ENCODE measurements at regions not wholly inside any gene's neighbourhood (a gene's known extent, or its start where the extent isn't known, plus 50 kb on each side); places are given as distances from the start of the nearest gene placed in this dataset.

DNA sequence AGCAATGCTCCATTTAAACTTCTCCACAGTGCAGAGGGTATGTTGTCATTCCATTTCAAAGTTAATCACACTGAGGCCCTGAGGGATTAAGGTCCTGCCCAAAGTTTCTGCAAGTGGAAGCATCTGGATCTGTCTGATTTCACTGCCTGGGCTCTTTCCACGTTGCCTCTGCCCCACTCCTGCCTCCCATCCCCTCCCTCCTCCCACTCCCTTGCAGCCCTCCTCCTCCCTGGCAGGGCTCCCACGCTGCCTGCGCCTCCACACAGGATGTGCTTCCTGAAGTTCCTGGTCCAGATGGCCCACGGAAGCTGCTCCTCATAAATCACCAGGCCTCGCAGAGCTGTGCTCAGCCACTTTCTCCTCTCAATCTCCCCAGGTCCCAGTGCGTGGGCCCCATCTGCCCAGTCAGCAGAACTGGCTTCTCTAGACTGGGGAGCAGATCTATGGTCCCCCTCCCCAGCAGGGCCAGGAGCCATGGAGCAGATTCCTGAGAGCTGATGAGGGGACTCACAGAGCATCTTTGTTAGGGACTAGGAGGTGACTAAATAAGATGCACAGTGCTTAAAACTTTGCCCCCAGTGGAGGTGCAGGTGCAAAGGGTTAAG, 65.4 kb upstream of the MAFB start:
- Histone ChIP-seq H3K4me3 (ENCODE audit: low read depth in 1 of 2, low read length in 2 of 2) (no peak overlapping the region), H3K9me3 (ENCODE audit: low read length) (no peaks in the 10 kb centered on the region), H3K4me1 (ENCODE audit: insufficient read depth, low read length) (no peaks in the 10 kb centered on the region), H3K36me3 (ENCODE audit: insufficient read depth, low read length) (no peaks in the 10 kb centered on the region), H3K9ac (ENCODE audit: low read length) (no peak overlapping the region), H3K27ac (ENCODE audit: low read depth, low read length) (no peak overlapping the region), H3K27me3 (ENCODE audit: control insufficient read depth in 1 of 2, insufficient read depth in 2 of 2, low read length in 2 of 2) (no peaks in the 10 kb centered on the region)

DNA sequence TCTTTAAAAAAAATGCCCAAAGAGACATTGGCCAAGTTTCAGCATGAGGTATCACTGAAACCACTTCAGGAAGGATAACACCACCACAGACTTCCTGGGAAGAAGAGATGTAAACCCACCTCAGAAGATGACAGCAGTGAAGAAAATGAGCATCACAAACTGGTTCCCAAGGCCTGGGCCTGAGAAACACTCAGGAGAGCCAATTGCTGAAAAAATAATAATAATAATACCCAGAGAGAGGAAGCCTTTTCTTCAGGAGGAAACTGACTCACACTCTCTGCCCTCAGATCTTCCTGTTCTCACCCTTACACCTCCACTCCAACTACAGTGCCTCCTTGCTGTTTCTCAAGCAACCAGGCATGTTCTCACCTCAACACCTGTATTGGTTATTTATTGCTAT, 68.1 kb upstream of the MAFB start:
- Histone ChIP-seq H3K36me3 (ENCODE audit: insufficient read depth, low read length) (no peaks in the 10 kb centered on the region), H3K4me1 (ENCODE audit: insufficient read depth, low read length) (no peaks in the 10 kb centered on the region), H3K27me3 (ENCODE audit: control insufficient read depth in 1 of 2, insufficient read depth in 2 of 2, low read length in 2 of 2) (no peaks in the 10 kb centered on the region), H3K9me3 (ENCODE audit: low read length) (no peaks in the 10 kb centered on the region), H3K9ac (ENCODE audit: low read length) (no peak overlapping the region), H3K27ac (ENCODE audit: low read depth, low read length) (no peak overlapping the region), H3K4me3 (ENCODE audit: low read depth in 1 of 2, low read length in 2 of 2) (no peak overlapping the region)

DNA sequence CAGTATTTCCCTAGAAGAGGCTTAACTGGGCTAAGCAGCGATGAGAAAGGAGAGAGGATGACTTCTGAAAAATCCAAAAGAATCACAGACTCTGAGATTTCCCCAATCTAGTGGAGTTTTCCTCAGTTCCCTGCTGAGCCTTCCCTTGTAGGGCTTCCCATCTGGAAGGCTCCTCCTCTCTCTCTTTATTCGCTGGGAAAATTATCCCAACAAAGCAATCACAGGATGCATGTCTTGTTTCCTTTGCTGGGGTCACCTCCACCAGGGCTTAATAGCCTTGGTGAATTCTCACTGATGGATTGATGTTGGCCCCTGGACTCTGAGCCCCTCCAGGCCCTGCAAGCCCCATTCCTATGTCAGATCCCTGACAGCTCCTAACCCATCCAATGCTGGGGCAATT, 69.8 kb upstream of the MAFB start:
- Histone ChIP-seq H3K27me3 (ENCODE audit: control insufficient read depth in 1 of 2, insufficient read depth in 2 of 2, low read length in 2 of 2) (no peaks in the 10 kb centered on the region), H3K4me1 (ENCODE audit: insufficient read depth, low read length) (no peaks in the 10 kb centered on the region), H3K36me3 (ENCODE audit: insufficient read depth, low read length) (no peaks in the 10 kb centered on the region), H3K9ac (ENCODE audit: low read length) (no peak overlapping the region), H3K27ac (ENCODE audit: low read depth, low read length) (no peak overlapping the region), H3K4me3 (ENCODE audit: low read depth in 1 of 2, low read length in 2 of 2) (no peak overlapping the region), H3K9me3 (ENCODE audit: low read length) (no peaks in the 10 kb centered on the region)

DNA sequence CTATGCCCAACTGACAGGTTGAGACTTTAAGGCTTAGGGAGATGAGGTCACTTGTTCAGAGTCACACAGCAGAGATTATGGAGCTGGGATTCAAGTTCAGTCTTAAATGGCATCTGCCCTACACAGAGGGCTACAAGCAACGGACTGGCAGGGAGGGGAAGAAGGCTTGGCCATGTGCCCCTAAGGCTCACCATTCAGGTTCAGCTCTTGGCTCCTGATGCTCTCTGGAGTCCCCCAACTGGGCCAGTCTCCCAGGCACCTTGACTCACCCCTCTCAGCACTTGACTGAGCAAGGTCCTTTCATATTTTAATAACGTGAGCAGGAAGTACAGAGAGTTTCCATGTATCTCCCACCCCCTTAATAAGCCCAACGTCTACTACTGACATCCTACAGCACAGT, 71.4 kb upstream of the MAFB start:
- no peaks in the 10 kb centered on the region for H3K27me3 ChIP-seq (ENCODE audit: control insufficient read depth in 1 of 2, insufficient read depth in 2 of 2, low read length in 2 of 2)
- no peaks in the 10 kb centered on the region for H3K36me3 ChIP-seq (ENCODE audit: insufficient read depth, low read length)
- no peaks in the 10 kb centered on the region for H3K4me1 ChIP-seq (ENCODE audit: insufficient read depth, low read length)
- H3K4me3 ChIP-seq (ENCODE audit: low read depth in 1 of 2, low read length in 2 of 2): no peak overlapping the region
- H3K27ac ChIP-seq (ENCODE audit: low read depth, low read length): no peak overlapping the region
- H3K9ac ChIP-seq (ENCODE audit: low read length): no peak overlapping the region
- no peaks in the 10 kb centered on the region for H3K9me3 ChIP-seq (ENCODE audit: low read length)

DNA sequence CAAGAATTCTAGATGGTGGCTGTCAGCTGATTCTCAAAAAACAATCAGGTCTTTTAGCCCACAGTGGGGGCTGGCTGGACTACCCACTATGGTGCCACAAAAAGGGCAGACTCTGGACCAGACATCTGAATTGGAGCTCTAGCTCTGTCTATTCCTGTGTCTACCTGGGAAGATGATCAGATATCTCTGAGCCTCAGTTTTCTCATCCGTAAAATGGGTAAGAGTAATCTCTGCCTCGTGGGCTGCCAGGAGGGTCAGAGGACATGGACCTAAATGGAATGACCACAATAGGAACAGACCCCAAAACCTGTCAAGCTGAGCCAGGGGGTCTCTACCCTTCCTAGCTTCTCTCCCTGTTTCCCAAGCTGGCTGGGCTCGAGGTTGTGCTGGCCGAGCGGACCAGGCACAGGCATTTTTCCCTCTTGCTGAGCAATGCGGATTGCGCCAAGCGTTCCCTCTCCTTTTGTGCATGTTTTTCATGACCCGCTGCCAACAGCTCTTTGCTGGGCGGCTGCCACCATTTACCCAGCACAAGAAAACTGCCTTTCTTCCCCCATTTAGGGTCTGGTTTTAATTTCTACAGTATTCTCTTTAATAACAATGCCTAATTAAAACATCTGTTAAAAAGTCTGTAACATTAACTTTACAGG, 74.7 kb upstream of the MAFB start:
- no peaks in the 10 kb centered on the region for H3K4me1 ChIP-seq (ENCODE audit: insufficient read depth, low read length)
- H3K27ac ChIP-seq (ENCODE audit: low read depth, low read length): no peak overlapping the region
- no peaks in the 10 kb centered on the region for H3K27me3 ChIP-seq (ENCODE audit: control insufficient read depth in 1 of 2, insufficient read depth in 2 of 2, low read length in 2 of 2)

DNA sequence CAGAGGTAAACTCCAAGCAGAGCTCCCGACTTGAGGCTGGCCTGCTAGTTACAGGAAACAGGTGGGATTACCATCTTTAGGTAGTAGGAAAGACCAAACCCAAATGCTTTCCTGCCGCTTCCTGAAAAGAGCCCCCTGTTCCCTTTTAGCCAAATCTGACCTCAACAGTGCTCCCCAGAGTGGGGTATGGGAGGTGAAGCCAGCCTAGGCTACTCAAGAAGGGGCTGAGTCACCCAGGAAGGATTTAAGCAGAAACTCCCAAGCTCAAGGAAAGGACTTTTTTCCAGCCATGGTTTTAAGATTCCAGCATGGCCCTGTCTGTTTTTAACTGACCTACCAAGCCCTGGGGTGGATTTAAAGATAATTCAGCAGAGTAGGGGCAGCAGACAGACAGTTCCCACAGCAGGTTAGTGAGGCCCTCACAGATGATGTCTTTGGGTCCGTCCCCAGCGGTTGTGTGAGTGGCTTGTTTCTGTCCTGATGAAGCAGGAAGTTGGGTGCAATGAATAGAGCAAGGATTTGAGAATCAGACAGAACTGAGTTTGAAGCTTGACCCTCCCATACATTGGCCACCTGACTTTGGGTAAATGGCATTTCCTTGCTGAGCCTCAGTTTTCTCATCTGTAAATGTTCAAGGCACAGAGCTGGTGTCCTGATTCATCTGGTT, 76.9 kb upstream of the MAFB start:
- Histone ChIP-seq H3K4me3 (ENCODE audit: low read depth in 1 of 2, low read length in 2 of 2) (no peak overlapping the region), H3K27ac (ENCODE audit: low read depth, low read length) (no peak overlapping the region), H3K36me3 (ENCODE audit: insufficient read depth, low read length) (no peaks in the 10 kb centered on the region), H3K9me3 (ENCODE audit: low read length) (no peaks in the 10 kb centered on the region), H3K4me1 (ENCODE audit: insufficient read depth, low read length) (no peaks in the 10 kb centered on the region), H3K27me3 (ENCODE audit: control insufficient read depth in 1 of 2, insufficient read depth in 2 of 2, low read length in 2 of 2) (no peaks in the 10 kb centered on the region), H3K9ac (ENCODE audit: low read length) (no peak overlapping the region)

More for the DNA sequence above, 74.7 kb upstream of the MAFB start:
- no peaks in the 10 kb centered on the region for H3K36me3 ChIP-seq (ENCODE audit: insufficient read depth, low read length)
- no peak overlapping the region for H3K4me3 ChIP-seq (ENCODE audit: low read depth in 1 of 2, low read length in 2 of 2)
- H3K9me3 ChIP-seq (ENCODE audit: low read length): no peaks in the 10 kb centered on the region
- no peak overlapping the region for H3K9ac ChIP-seq (ENCODE audit: low read length)

DNA sequence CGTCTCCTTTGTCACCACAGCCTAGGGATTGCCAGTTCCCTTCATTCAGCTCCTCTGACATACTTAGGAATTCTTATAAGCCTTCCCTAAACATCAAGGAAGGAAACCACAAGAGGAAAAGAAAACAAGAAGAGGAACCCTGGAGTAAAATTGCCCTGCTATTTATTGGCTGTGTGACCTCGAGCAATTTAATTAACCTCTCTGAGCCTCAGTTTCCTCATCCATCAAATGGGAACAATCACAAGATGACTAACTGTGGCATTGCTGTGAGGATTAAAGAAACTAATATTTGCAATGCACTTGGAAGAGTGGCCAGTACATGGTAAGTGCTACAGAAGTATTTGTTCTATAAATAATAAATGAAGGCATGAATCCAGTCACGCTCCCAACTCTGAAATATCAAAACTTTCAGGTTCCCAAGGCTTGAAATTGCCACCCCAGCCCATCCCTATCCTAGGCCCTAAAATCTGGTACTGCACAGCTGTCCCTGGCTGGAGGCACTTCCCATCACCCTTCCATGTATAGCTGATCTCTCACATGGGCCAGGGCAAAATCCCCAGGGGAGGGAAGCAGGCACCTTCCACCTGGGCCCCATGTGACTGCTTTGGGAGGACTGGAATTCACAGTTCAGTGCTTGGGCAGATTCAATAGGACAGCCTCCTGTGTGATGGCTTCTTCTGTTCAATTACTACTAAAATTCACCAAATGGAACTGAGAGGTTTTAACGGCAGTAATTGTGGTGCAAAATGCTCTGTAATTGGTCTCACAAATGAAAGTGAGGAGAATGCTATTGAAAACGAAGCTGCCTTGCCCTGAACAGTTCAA, 78.0 kb upstream of the MAFB start:
- Histone ChIP-seq H3K36me3 (ENCODE audit: insufficient read depth, low read length) (no peaks in the 10 kb centered on the region), H3K9me3 (ENCODE audit: low read length) (no peaks in the 10 kb centered on the region), H3K4me1 (ENCODE audit: insufficient read depth, low read length) (no peaks in the 10 kb centered on the region), H3K27ac (ENCODE audit: low read depth, low read length) (no peak overlapping the region), H3K27me3 (ENCODE audit: control insufficient read depth in 1 of 2, insufficient read depth in 2 of 2, low read length in 2 of 2) (no peaks in the 10 kb centered on the region), H3K4me3 (ENCODE audit: low read depth in 1 of 2, low read length in 2 of 2) (no peak overlapping the region), H3K9ac (ENCODE audit: low read length) (no peak overlapping the region)

DNA sequence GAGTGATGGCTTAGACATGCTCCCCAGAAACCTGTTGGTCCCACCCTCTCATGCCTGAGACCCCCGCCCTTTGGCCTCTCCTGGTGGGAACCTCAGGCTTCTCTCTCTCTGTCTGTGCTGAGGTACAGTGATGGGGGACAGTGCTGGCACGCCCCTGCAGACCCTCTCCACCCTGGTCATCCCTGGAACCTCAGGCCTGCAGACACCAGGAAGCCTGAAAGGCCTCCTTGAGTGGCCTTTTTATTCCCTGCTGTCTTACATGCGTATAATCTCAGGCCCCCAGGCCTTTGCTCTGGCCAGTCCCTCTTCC, 78.5 kb upstream of the MAFB start:
- Histone ChIP-seq H3K9ac (ENCODE audit: low read length) (no peak overlapping the region), H3K4me1 (ENCODE audit: insufficient read depth, low read length) (no peaks in the 10 kb centered on the region), H3K27me3 (ENCODE audit: control insufficient read depth in 1 of 2, insufficient read depth in 2 of 2, low read length in 2 of 2) (no peaks in the 10 kb centered on the region), H3K9me3 (ENCODE audit: low read length) (no peaks in the 10 kb centered on the region), H3K27ac (ENCODE audit: low read depth, low read length) (no peak overlapping the region), H3K4me3 (ENCODE audit: low read depth in 1 of 2, low read length in 2 of 2) (no peak overlapping the region), H3K36me3 (ENCODE audit: insufficient read depth, low read length) (no peaks in the 10 kb centered on the region)

DNA sequence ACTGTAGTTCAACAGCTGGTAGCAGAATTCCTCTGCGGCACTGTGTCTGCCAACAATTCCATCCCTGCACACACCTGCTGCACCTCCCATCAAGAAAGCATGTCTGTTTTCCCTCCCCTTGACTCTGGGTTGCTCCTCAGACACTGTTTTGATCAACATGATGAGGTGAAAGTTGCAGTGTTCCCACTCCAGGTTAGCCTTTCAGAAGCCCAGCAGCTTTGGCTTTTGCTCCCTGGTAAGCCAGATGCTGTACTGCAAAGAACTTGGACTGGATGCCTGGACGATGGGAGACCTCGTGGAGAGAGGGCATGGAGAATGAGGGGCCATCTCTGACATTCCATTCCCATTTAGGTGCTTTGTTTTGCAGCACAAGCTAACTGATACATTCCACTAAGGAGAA, 79.1 kb upstream of the MAFB start:
- Histone ChIP-seq H3K9me3 (ENCODE audit: low read length) (no peaks in the 10 kb centered on the region), H3K36me3 (ENCODE audit: insufficient read depth, low read length) (no peaks in the 10 kb centered on the region), H3K9ac (ENCODE audit: low read length) (no peak overlapping the region), H3K4me3 (ENCODE audit: low read depth in 1 of 2, low read length in 2 of 2) (no peak overlapping the region), H3K27ac (ENCODE audit: low read depth, low read length) (no peak overlapping the region), H3K27me3 (ENCODE audit: control insufficient read depth in 1 of 2, insufficient read depth in 2 of 2, low read length in 2 of 2) (no peaks in the 10 kb centered on the region), H3K4me1 (ENCODE audit: insufficient read depth, low read length) (no peaks in the 10 kb centered on the region)

DNA sequence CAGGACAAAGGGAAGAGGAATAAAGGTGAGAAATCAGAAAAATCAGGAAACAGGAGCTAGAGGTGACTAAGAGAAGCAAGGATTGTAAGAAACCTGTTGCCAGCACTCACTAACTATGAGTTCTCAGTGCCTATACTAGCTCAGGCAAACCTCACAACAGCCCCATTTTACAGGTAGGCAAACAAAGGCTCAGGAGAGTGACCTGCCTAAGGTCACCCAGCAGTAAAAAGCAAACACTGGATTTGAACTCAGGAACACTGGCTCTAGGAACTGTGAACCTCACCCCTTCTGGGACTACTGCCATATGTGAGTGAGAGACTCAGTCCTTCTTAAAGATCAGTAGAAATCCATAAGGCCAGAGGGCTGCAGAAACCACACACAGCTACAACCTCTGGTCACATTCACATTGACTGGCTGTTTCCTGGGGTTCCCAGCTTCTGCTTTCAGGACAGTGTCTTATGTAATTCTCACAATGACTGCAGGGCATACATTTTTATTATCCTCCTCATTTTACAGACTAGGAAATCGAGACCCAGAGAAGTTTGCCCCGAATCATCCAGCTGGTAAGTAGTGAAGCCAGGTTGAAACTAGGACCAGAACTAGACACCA, 80.7 kb upstream of the MAFB start:
- Histone ChIP-seq H3K9me3 (ENCODE audit: low read length) (no peaks in the 10 kb centered on the region), H3K9ac (ENCODE audit: low read length) (no peak overlapping the region), H3K36me3 (ENCODE audit: insufficient read depth, low read length) (no peaks in the 10 kb centered on the region), H3K27me3 (ENCODE audit: control insufficient read depth in 1 of 2, insufficient read depth in 2 of 2, low read length in 2 of 2) (no peaks in the 10 kb centered on the region), H3K4me3 (ENCODE audit: low read depth in 1 of 2, low read length in 2 of 2) (no peak overlapping the region), H3K27ac (ENCODE audit: low read depth, low read length) (no peak overlapping the region), H3K4me1 (ENCODE audit: insufficient read depth, low read length) (no peaks in the 10 kb centered on the region)

DNA sequence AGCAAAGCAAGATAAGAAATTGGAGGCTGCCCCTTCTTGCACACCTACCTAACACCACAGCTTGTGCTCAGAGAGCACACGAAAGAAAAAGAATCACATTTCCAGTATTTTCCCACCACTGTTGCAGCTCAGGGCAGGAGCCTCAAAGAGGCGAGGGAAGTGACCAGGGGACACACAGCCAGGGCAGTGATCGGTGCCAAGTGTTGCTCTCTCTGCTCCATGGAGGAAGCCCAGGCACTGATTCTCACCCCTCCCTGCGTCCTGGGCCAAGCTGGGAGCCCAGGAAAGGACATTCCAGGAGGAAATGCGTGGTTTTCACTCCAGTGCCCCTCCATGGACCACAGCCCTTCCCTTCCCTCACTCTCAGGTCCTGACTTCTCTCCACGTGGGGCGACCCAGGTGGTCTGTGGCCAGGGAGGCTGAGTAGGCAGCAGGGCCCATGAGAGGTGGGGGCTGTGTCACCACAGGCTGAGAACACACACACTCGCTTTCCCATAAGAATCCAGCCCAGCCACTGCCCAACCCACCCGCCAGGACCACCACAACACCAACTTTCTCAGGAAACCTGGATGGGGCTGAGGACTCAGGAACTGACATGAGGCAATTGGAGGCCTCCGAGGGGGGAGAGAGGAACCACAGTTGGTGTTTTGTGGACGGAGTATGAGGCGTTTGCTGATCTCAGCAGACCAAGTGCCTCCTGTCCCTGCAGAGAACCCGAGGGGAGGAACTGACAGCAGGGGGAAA, 81.7 kb upstream of the MAFB start:
- Histone ChIP-seq H3K27ac (ENCODE audit: low read depth, low read length) (no peak overlapping the region), H3K9me3 (ENCODE audit: low read length) (no peaks in the 10 kb centered on the region), H3K4me1 (ENCODE audit: insufficient read depth, low read length) (no peaks in the 10 kb centered on the region), H3K27me3 (ENCODE audit: control insufficient read depth in 1 of 2, insufficient read depth in 2 of 2, low read length in 2 of 2) (no peaks in the 10 kb centered on the region), H3K4me3 (ENCODE audit: low read depth in 1 of 2, low read length in 2 of 2) (no peak overlapping the region), H3K36me3 (ENCODE audit: insufficient read depth, low read length) (no peaks in the 10 kb centered on the region), H3K9ac (ENCODE audit: low read length) (no peak overlapping the region)
